SK-N-SH (cell line): ENCODE measurements at regions not wholly inside any gene's neighbourhood (a gene's known extent, or its start where the extent isn't known, plus 50 kb on each side); places are given as distances from the start of the nearest gene placed in this dataset.
"Not testable (repeated sequence)": the region's sequence is repeated elsewhere in the genome, so short reads cannot be mapped to it uniquely, and the experiment has no call there.

Experiments used
- CTCF ChIA-PET: fragments of 300-600, 350-600 bp; formaldehyde crosslinking; extraction: SDS; loops from one replicate; lab custom pipeline; 2021; lab: Yijun Ruan, JAX
- POLR2A ChIA-PET: fragments of 350-600 bp; sonication (Branson Sonifier 250); formaldehyde crosslinking; extraction: SDS; loops from one replicate; lab custom pipeline; 2020; ENCODE audit warnings: antibody characterized with exemption, inconsistent platforms; lab: Yijun Ruan, JAX
- DNase-seq: peaks from one replicate; pipeline ENCODE4 v3.0.0; 2012
- H2AFZ ChIP-seq: fragments of 200-600 bp; sonication (generic); 2 replicates; pipeline ENCODE4 v1.8.1; 2016; ENCODE audit warnings: antibody characterized with exemption, mild to moderate bottlenecking, low read depth
- H3F3A ChIP-seq: fragments of 200-600 bp; sonication (generic); replicated peaks from 2 replicates; pipeline ENCODE3; 2016; ENCODE audit warnings: antibody characterized with exemption, mild to moderate bottlenecking; ENCODE audit not compliant: insufficient read depth
- H3K27ac ChIP-seq, 2 experiments: fragments of 200-500 bp in 1 of 2; fragments of 200-600 bp in 1 of 2; sonication (Bioruptor generic) in 1 of 2; sonication (generic), shearing (Covaris generic) in 1 of 2; 2 replicates each; pipeline versions ENCODE4 v1.5.1 to v1.6.1; 2014 to 2016; ENCODE audit warnings: low read depth in 2 of 2, inconsistent platforms in 1 of 2, low read length in 1 of 2, mild to moderate bottlenecking in 1 of 2, mixed read lengths in 1 of 2
- H3K27me3 ChIP-seq: fragments of 200-600 bp; sonication (generic), shearing (Covaris generic); 2 replicates; pipeline ENCODE4 v1.6.1; 2016; ENCODE audit warnings: mixed run types; ENCODE audit not compliant: insufficient read depth
- H3K36me3 ChIP-seq, 2 experiments: fragments of 200-500 bp in 1 of 2; fragments of 200-600 bp in 1 of 2; sonication (Bioruptor generic) in 1 of 2; sonication (generic) in 1 of 2; replicated peaks in 1 of 2; 2 replicates each; pipeline versions ENCODE3 to v1.5.1; 2014 to 2016; ENCODE audit warnings: low read length in 1 of 2, mild to moderate bottlenecking in 1 of 2; ENCODE audit not compliant: insufficient read depth in 2 of 2, control insufficient read depth in 1 of 2
- H3K4me1 ChIP-seq, 2 experiments: fragments of 200-500 bp in 1 of 2; fragments of 200-600 bp in 1 of 2; sonication (Bioruptor generic) in 1 of 2; sonication (generic), shearing (Covaris generic) in 1 of 2; 2 replicates each; pipeline versions ENCODE4 v1.5.1 to v1.6.1; 2014 to 2016; ENCODE audit warnings: low read depth in 1 of 2, low read length in 1 of 2, mixed run types in 1 of 2; ENCODE audit not compliant: insufficient read depth in 2 of 2, control insufficient read depth in 1 of 2
- H3K4me2 ChIP-seq: fragments of 200-600 bp; sonication (generic), shearing (Covaris generic); 2 replicates; pipeline ENCODE4 v1.6.1; 2017; ENCODE audit warnings: mixed run types
- H3K4me3 ChIP-seq, 2 experiments: fragments of 200-500 bp in 1 of 2; fragments of 200-600 bp in 1 of 2; sonication (Bioruptor generic) in 1 of 2; sonication (generic), shearing (Covaris generic) in 1 of 2; 2 replicates each; pipeline versions ENCODE4 v1.5.1 to v1.8.1; 2014 to 2016; ENCODE audit warnings: low read depth in 2 of 2, inconsistent platforms in 1 of 2, low read length in 1 of 2, mild to moderate bottlenecking in 1 of 2, mixed read lengths in 1 of 2, moderate library complexity in 1 of 2
- H3K79me2 ChIP-seq: fragments of 200-600 bp; sonication (generic); 2 replicates; pipeline ENCODE4 v1.8.1; 2017; ENCODE audit warnings: mild to moderate bottlenecking; ENCODE audit not compliant: insufficient read depth
- H3K9ac ChIP-seq: fragments of 200-600 bp; sonication (generic); 2 replicates; pipeline ENCODE4 v1.6.1; 2017; ENCODE audit warnings: mixed run types
- H3K9me2 ChIP-seq: fragments of 200-600 bp; sonication (generic); 2 replicates; pipeline ENCODE4 v1.6.1; 2017; ENCODE audit warnings: mixed run types
- H3K9me3 ChIP-seq: fragments of 200-600 bp; sonication (generic); 2 replicates; pipeline ENCODE4 v1.6.1; 2017; ENCODE audit warnings: mixed run types, mild to moderate bottlenecking, moderate library complexity
- H4K20me1 ChIP-seq: fragments of 200-600 bp; sonication (generic); 2 replicates; pipeline ENCODE4 v1.6.1; 2017; ENCODE audit warnings: mild to moderate bottlenecking, mixed run types; ENCODE audit not compliant: insufficient read depth
- CHD2 ChIP-seq: fragments of 150-350 bp; IDR thresholded peaks from 2 replicates; pipeline ENCODE4 v1.6.1; 2018; ENCODE audit warnings: low read length; ENCODE audit not compliant: partially characterized antibody
- JUND ChIP-seq: IDR thresholded peaks from 2 replicates; pipeline ENCODE4 v1.4.0; 2012
- RAD21 ChIP-seq: IDR thresholded peaks from 2 replicates; pipeline ENCODE4 v1.6.1; 2012; ENCODE audit warnings: mild to moderate bottlenecking, low read length
- RXRA ChIP-seq: IDR thresholded peaks from 2 replicates; pipeline ENCODE4 v1.4.0; 2012; ENCODE audit warnings: low read depth, mild to moderate bottlenecking, borderline replicate concordance
- SIN3A ChIP-seq: IDR thresholded peaks from 2 replicates; pipeline ENCODE4 v1.6.1; 2012; ENCODE audit warnings: low read depth, mild to moderate bottlenecking, low read length, moderate library complexity, borderline replicate concordance
- SMC3 ChIP-seq: IDR thresholded peaks from 2 replicates; pipeline ENCODE4 v1.6.1; 2012; ENCODE audit warnings: low read depth, low read length, improper control_type of control experiment
- WGBS: methylation state at CpG from one replicate; pipeline ENCODE4 v1.1.6; 2017; ENCODE audit warnings: low lambda C conversion rate; 5-methylcytosine and 5-hydroxymethylcytosine counted together

DNA sequence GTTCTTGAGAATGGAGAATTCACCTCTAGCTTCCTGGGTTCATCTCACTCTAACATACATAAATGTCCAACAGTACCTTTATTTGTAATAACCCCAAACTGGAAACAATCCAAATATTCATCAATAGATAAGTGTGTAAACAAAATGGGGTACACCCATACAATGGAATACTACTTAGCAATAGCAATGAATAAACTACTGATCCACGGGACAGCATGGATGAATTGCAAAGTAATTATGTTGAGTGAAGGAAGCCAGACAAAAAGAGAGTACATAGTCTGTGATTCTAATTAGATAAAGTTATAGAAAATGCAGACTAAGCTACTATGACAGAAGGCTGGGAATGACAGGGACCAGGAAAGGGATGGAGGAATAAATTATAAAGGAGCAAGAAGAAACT is 391.3 kb downstream of the CCSER2 start:
- WGBS, result 3% methylated on average over 1 of the region's 1 CpG
- Histone ChIP-seq H3K4me1 (no peaks in the 10 kb centered on the region), H3F3A (no peaks in the 10 kb centered on the region), H4K20me1 (no peaks in the 10 kb centered on the region), H2AFZ (no peak overlapping the region), H3K9ac (no peak overlapping the region)
- TF ChIP-seq RAD21 (no peak), RXRA (no peak), CHD2 (no peak), SIN3A (no peak)
- TF ChIP-seq, all 33 proteins: peak for 0
- no peaks in the 10 kb centered on the region for H3K9me3 ChIP-seq
- POLR2A ChIA-PET, result no interaction called here
- no peak overlapping the region for H3K27ac ChIP-seq
- H3K27me3 ChIP-seq, result no peaks in the 10 kb centered on the region
- no peaks in the 10 kb centered on the region for H3K36me3 ChIP-seq
- no peak overlapping the region for H3K4me2 ChIP-seq
- H3K9me2 ChIP-seq, result no peaks in the 10 kb centered on the region
- no peak for DNase-seq
- H3K79me2 ChIP-seq, result no peaks in the 10 kb centered on the region
- no peak overlapping the region for H3K4me3 ChIP-seq
- CTCF ChIA-PET, result interaction anchor here (1.6 kb wide), 1 partner anchor 106 kb away, joined by 4 read pairs; no protein-coding TSS in a partner anchor

DNA sequence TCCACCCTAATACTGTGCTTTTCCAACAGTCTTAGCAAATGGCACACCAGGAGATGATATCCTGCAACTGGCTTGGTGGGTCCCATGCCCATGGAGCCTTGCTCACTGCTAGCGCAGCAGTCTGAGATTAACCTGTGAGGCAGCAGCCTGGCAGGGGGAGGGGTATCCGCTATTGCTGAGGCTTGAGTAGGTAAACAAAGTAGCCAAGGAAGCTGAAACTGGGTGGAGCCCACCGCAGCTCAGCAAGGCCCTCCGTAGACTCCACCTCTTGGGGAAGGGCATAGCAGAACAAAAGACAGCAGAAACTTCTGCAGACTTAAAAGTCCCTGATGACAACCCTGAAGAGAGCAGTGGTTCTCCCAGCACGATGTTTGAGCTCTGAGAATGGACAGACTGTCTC is 399.0 kb downstream of the CCSER2 start:
- no peaks in the 10 kb centered on the region for H3K27me3 ChIP-seq
- ChIA-PET CTCF (interaction anchor here (0.9 to 1.2 kb wide), 2 partner anchors 352 to 375 kb away, joined by 3 read pairs; no protein-coding TSS in a partner anchor), POLR2A (no interaction called here)
- H3K4me1 ChIP-seq, result no peaks in the 10 kb centered on the region
- H3F3A ChIP-seq, result no peaks in the 10 kb centered on the region
- no peak overlapping the region for H2AFZ ChIP-seq
- no peaks in the 10 kb centered on the region for H4K20me1 ChIP-seq
- DNase-seq, result no peak
- TF ChIP-seq JUND, result no peak
- TF ChIP-seq SMC3, result no peak
- no peak for TF ChIP-seq RXRA
- H3K4me3 ChIP-seq, result no peak overlapping the region
- no peaks in the 10 kb centered on the region for H3K79me2 ChIP-seq
- H3K36me3 ChIP-seq, result no peaks in the 10 kb centered on the region
- WGBS, result 34% methylated on average over 4 of the region's 5 CpGs
- H3K27ac ChIP-seq, result no peak overlapping the region
- H3K4me2 ChIP-seq, result no peak overlapping the region
- no peaks in the 10 kb centered on the region for H3K9me3 ChIP-seq
- no peaks in the 10 kb centered on the region for H3K9me2 ChIP-seq
- no peak overlapping the region for H3K9ac ChIP-seq

DNA sequence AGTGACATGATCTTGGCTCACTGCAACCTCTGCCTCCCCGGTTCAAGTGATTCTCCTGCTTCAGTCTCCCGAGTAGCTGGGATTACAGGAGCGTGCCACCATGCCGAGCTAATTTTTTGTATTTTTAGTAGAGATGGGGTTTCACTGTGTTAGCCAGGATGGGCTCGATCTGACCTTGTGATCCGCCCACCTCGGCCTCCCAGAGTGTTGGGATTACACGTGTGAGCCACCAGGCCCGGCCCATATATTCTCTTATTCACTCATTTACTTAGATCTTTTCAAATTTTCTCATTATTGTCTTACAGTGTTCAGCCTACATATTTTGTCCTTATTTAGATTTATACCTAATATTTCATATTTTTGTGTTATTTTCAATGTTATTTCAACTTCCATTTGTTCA is 410.7 kb downstream of the CCSER2 start:
- H3K9me3 ChIP-seq, POLR2A ChIA-PET, H4K20me1 ChIP-seq, H3K4me1 ChIP-seq, H3K4me3 ChIP-seq, H3K27me3 ChIP-seq, H3F3A ChIP-seq, H3K9ac ChIP-seq, H2AFZ ChIP-seq, H3K36me3 ChIP-seq, DNase-seq, H3K79me2 ChIP-seq, H3K4me2 ChIP-seq, H3K27ac ChIP-seq, H3K9me2 ChIP-seq: not testable (repeated sequence)
- WGBS, result 20% methylated on average over 9 of the region's 9 CpGs
- CTCF ChIA-PET, result interaction anchor here (0.7 kb wide), 1 partner anchor 472 kb away, joined by 4 read pairs; no protein-coding TSS in a partner anchor

DNA sequence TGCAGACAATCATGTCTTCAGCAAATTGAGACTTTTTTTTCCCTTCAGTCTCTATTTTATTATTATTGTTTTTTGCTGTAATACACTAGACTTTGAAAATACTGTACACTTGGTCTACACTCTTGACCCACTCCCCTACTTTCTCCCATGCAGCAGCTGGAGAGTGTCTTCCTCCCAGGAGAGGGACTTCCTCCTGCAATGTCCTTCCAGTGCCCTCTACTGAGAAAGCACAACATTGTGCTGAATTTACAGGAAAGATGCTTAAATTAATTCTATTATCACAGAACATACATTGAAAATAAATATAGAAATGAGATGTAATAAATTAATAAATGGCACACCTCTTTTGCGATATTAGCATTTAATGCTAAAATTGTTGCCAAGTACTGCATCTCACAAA is 411.3 kb downstream of the CCSER2 start:
- 63% methylated on average over 1 of the region's 1 CpG for WGBS
- no peak for DNase-seq
- no peak overlapping the region for H2AFZ ChIP-seq
- no peaks in the 10 kb centered on the region; the same call in 1 of the 2 replicates for H3K9me3 ChIP-seq
- H3K4me2 ChIP-seq, result no peak overlapping the region
- ChIA-PET CTCF (interaction anchor here (0.7 kb wide), 1 partner anchor 472 kb away, joined by 4 read pairs; no protein-coding TSS in a partner anchor), POLR2A (no interaction called here)
- no peaks in the 10 kb centered on the region for H3K27me3 ChIP-seq
- H3K4me1 ChIP-seq, result no peaks in the 10 kb centered on the region
- TF ChIP-seq RAD21 (peak; percentile 17; the same call in 1 of the 2 replicates), SMC3 (no peak)
- H3K27ac ChIP-seq, result no peak overlapping the region
- no peak overlapping the region for H3K9ac ChIP-seq
- no peaks in the 10 kb centered on the region for H4K20me1 ChIP-seq
- no peaks in the 10 kb centered on the region for H3K36me3 ChIP-seq
- H3K9me2 ChIP-seq, result no peaks in the 10 kb centered on the region
- H3K4me3 ChIP-seq, result no peak overlapping the region
- no peaks in the 10 kb centered on the region for H3K79me2 ChIP-seq
- H3F3A ChIP-seq, result no peaks in the 10 kb centered on the region
